Activated naive CD8-positive, alpha-beta T cell treated with anti-CD3 and anti-CD28 coated beads, Interleukin-2, amount 10 ng/mL, durations not matched to agents 7 days and 5 days (primary cell): ENCODE measurements at regions not wholly inside any gene's neighbourhood (a gene's known extent, or its start where the extent isn't known, plus 50 kb on each side); places are given as distances from the start of the nearest gene placed in this dataset.
"Not testable (repeated sequence)": the region's sequence is repeated elsewhere in the genome, so short reads cannot be mapped to it uniquely, and the experiment has no call there.

Source experiments
- ATAC-seq: fragments of 150-1000 bp; cut with Tn5 transposase; one replicate; pipeline ENCODE4 v1.10.0; 2021; ENCODE audit warnings: low read depth, moderate library complexity
- POLR2A ChIA-PET: fragments of 350-600 bp; sonication (Branson Sonifier 250); formaldehyde crosslinking; loops from one replicate; lab custom pipeline; 2021; ENCODE audit warnings: antibody characterized with exemption; lab: Charles Lee
- DNase-seq: peaks from one replicate; pipeline ENCODE4 v3.0.0; 2021
- H3K27ac Mint-ChIP-seq: one replicate; pipeline ENCODE4 v1.8.0; 2022; ENCODE audit warnings: mild to moderate bottlenecking, mixed read lengths
- H3K27me3 Mint-ChIP-seq: one replicate; pipeline ENCODE4 v1.8.0; 2022; ENCODE audit warnings: mild to moderate bottlenecking, moderate library complexity, mixed read lengths
- H3K36me3 Mint-ChIP-seq: one replicate; pipeline ENCODE4 v1.8.0; 2021; ENCODE audit warnings: mild to moderate bottlenecking, mixed read lengths
- H3K4me1 Mint-ChIP-seq: one replicate; pipeline ENCODE4 v1.8.0; 2021; ENCODE audit warnings: mixed read lengths
- H3K4me3 Mint-ChIP-seq: one replicate; pipeline ENCODE4 v1.8.0; 2022; ENCODE audit warnings: mild to moderate bottlenecking, moderate library complexity, mixed read lengths
- H3K9me3 Mint-ChIP-seq: one replicate; pipeline ENCODE4 v1.8.0; 2021; ENCODE audit warnings: mixed read lengths

DNA sequence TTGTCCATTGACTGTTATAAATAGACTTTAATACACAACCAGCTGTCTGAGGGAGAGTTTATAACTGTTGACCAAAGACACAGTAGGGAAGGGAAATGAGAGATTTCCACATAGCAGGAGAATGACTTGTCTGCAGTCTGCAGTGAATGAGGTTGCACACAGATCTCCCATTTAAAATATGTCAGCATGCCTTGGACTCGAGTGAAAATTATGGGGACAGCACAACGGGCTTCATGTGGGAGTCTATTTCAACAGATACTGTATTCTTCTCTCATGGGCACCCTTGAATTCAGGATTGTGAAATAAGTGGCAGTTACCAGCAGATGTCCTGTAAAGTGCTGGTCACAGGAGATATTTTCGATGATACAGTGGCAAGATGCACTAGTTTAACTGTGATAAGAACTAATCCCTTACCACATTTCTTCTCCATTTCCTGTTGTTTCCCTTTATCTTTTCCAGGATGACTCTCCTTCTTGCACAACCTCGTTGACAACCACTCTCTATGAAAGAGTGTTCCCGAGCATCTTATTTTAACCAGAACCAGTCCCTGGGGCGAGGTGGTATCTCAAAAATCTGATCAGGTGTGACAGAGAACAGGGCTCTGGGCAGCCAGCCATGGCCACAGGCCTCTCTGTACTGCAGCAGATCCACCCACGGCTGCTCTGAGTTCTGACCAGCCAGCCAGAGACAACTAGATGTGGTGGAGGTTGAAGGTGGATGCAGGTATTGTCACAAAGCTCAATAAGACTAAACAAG, 51.5 kb upstream of the MAP3K1 start:
- Mint-ChIP-seq H3K9me3 (no peaks in the 10 kb centered on the region), H3K4me1 (no peaks in the 10 kb centered on the region), H3K27ac (no peak overlapping the region), H3K36me3 (no peaks in the 10 kb centered on the region), H3K27me3 (peaks cover 11% of the 10 kb centered on the region), H3K4me3 (no peak overlapping the region)
- no peak for ATAC-seq
- POLR2A ChIA-PET, result no interaction called here
- no peak for DNase-seq

DNA sequence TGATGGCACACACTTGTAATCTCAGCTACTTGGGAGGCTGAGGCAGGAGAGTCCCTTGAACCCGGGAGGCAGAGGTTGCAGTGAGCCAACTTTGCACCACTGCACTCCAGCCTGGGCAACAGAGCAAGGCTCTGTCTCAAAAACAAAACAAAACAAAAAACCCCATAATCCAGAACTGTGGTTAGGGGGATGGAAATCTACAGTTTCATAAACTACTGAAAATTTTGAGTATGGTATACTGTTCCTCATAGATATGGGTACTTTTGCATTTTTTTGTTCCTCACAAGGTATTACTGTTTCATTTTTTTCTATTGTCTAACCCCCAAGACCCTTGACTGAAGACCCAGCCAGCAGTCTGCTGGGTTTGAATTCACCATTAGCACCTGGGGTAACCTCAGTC, 52.2 kb upstream of the MAP3K1 start:
- H3K4me1 Mint-ChIP-seq, result no peaks in the 10 kb centered on the region
- no peak overlapping the region for H3K27ac Mint-ChIP-seq
- no peak for DNase-seq
- no peaks in the 10 kb centered on the region for H3K9me3 Mint-ChIP-seq
- no peak overlapping the region for H3K4me3 Mint-ChIP-seq
- no peak for ATAC-seq
- no peaks in the 10 kb centered on the region for H3K36me3 Mint-ChIP-seq
- POLR2A ChIA-PET, result no interaction called here
- peaks cover 11% of the 10 kb centered on the region for H3K27me3 Mint-ChIP-seq

DNA sequence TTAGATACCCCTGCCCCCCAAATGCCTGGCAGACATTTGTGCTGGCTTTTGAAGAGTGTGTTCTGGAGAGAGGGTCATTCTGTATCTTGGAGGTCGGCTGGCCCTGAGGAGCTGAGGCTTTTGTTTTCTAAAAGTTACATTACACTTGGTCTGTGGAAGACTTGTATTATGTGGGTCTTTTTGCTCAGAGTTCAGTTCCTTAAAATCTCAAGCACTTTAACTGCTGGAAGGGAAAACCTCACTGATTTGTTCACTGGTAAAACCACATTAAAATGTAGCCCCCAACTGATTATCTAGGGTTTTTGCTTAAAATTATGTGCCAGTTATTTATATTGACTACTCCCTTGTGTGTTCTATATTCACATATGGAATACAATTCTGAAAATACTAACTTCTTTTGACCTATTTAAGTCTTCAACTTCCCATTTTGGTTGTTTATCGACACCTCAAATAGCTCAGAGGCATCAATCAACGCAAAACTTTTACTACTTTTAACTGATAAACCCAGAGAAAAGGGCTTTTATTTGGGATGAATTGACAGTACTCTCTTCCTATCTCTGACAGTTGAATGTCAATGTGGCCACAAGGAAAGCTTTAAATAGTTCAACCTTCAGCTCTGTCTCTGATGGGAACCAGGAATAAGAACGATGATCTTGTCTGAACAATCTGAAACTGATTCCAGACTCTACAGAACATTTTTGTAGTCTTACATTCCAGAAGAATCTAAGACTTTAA, 54.0 kb upstream of the MAP3K1 start:
- Mint-ChIP-seq H3K4me1 (no peaks in the 10 kb centered on the region), H3K27ac (no peak overlapping the region), H3K36me3 (no peaks in the 10 kb centered on the region), H3K27me3 (peaks cover 11% of the 10 kb centered on the region), H3K4me3 (no peak overlapping the region), H3K9me3 (no peaks in the 10 kb centered on the region)
- POLR2A ChIA-PET, result no interaction called here
- DNase-seq (no peak), ATAC-seq (no peak)

DNA sequence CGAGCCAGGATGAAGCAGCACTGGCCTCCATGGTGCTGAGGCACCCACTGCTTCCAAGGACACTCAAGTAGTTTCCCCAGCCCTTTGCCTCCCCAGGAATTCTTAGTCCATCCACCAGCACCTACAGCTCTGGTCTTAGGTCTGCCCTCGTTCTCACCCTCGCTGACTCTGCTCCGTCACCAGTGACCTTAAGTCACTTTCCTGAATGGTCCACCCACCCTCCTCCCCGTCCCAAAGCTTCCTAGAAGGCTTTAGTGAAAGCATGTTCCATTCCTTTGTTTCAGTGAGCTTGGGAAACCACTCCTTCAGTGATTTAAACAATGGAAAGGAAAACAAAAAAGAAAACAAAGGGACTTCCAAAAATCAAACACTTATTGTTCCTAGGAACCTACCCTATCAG, 54.6 kb upstream of the MAP3K1 start:
- Mint-ChIP-seq H3K27me3 (peaks cover 11% of the 10 kb centered on the region), H3K27ac (no peak overlapping the region), H3K4me1 (no peaks in the 10 kb centered on the region), H3K9me3 (no peaks in the 10 kb centered on the region), H3K4me3 (no peak overlapping the region), H3K36me3 (no peaks in the 10 kb centered on the region)
- DNase-seq (no peak), ATAC-seq (no peak)
- POLR2A ChIA-PET, result no interaction called here

DNA sequence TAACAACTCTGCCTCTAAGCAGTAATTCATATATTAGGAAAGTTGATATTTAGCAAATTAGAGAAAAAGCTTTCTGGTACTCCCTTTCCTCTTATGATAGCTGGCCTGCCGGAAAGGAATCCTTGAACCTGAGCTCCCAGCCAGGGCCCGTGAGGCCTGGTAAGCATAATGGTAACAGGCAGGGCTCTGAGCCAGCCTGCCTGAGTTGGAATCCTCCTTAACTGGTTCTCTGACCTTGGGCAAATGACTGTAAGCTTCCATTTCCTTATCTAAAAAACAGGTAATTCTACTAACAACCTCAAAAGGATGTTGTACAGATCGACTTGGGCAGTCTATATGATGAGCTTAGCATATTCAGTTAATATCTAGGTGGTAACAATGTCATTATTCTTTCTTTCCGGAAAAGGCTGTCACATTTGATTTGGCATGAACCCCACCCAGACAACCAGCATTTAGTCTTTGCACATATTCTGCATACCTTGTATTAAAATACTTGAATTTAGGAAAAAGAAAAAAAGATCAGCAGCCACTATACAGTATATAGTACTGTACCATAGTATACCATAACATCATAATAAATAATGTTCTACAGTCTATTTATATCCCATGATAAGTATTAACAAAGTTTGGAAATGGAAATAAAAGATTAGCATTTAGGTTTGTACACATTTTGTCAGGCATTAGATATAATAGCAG, 55.7 kb upstream of the MAP3K1 start:
- Mint-ChIP-seq H3K4me1 (no peaks in the 10 kb centered on the region), H3K27ac (no peak overlapping the region), H3K4me3 (no peak overlapping the region), H3K36me3 (no peaks in the 10 kb centered on the region), H3K9me3 (no peaks in the 10 kb centered on the region), H3K27me3 (peaks cover 11% of the 10 kb centered on the region)
- ATAC-seq, result no peak
- DNase-seq, result no peak
- POLR2A ChIA-PET, result no interaction called here

DNA sequence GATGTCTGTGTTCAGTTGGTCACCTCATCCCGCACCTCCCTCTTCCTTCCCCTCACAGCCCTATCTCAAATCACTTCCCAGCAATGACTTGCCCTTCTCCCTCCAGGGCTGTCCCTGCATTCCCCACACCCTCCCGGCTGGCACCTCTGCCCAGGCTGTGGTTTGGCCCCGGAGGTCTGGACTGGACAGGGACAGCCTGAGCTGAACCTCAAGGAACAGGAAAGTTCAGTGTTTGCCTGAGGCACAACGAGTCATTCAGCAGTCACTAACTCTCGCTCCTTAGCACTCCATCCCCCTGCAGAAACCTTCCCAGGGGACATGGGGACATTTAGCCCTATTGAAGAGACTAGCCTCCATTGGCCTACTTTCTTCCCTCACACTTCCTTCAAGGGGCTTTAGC, 58.3 kb upstream of the MAP3K1 start:
- POLR2A ChIA-PET, result no interaction called here
- H3K27ac Mint-ChIP-seq, result no peak overlapping the region

DNA sequence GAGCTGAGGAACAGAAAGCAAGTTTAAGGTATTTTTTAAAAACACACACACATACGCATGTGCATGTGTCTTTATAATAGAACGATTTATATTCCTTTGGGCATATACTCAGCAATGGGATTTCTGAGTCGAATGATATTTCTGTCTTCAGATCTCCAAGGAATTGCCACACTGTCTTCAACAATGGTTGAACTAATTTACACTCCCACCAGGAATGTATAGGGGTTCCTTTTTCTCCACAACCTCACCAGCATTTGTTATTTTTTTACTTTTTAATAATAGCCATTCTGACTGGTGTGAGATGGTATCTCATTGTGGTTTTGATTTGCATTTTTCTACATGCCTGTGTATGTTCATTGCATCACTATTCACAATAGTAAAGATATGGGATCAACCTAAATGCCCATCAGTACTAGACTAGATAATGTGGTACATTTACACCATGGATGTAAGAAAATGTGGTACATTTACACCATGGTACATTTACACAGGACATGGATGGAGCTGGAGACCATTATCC, 60.3 kb upstream of the MAP3K1 start:
- Mint-ChIP-seq H3K4me3 (no peak overlapping the region), H3K4me1 (no peaks in the 10 kb centered on the region), H3K27ac (no peak overlapping the region), H3K36me3 (no peaks in the 10 kb centered on the region), H3K27me3 (no peaks in the 10 kb centered on the region), H3K9me3 (no peaks in the 10 kb centered on the region)
- ATAC-seq, result no peak
- no peak for DNase-seq
- POLR2A ChIA-PET, result no interaction called here

More for the DNA sequence above, 58.3 kb upstream of the MAP3K1 start:
- ATAC-seq, result no peak
- H3K27me3 Mint-ChIP-seq, result peaks cover 8% of the 10 kb centered on the region
- H3K36me3 Mint-ChIP-seq, result no peaks in the 10 kb centered on the region
- no peak for DNase-seq
- no peaks in the 10 kb centered on the region for H3K9me3 Mint-ChIP-seq
- no peak overlapping the region for H3K4me3 Mint-ChIP-seq
- H3K4me1 Mint-ChIP-seq, result no peaks in the 10 kb centered on the region

DNA sequence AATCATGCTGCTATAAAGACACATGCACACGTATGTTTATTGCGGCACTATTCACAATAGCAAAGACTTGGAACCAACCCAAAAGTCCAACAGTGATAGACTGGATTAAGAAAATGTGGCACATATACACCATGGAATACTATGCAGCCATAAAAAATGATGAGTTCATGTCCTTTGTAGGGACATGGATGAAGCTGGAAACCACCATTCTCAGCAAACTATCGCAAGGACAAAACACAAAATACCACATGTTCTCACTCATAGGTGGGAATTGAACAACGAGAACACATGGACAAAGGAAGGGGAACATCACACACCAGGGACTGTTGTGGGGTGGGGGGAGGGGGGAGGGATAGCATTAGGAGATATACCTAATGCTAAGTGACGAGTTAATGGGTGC, 61.8 kb upstream of the MAP3K1 start:
- H3K4me3 Mint-ChIP-seq, H3K9me3 Mint-ChIP-seq, ATAC-seq, POLR2A ChIA-PET, H3K27ac Mint-ChIP-seq, H3K36me3 Mint-ChIP-seq, DNase-seq, H3K27me3 Mint-ChIP-seq, H3K4me1 Mint-ChIP-seq: not testable (repeated sequence)

DNA sequence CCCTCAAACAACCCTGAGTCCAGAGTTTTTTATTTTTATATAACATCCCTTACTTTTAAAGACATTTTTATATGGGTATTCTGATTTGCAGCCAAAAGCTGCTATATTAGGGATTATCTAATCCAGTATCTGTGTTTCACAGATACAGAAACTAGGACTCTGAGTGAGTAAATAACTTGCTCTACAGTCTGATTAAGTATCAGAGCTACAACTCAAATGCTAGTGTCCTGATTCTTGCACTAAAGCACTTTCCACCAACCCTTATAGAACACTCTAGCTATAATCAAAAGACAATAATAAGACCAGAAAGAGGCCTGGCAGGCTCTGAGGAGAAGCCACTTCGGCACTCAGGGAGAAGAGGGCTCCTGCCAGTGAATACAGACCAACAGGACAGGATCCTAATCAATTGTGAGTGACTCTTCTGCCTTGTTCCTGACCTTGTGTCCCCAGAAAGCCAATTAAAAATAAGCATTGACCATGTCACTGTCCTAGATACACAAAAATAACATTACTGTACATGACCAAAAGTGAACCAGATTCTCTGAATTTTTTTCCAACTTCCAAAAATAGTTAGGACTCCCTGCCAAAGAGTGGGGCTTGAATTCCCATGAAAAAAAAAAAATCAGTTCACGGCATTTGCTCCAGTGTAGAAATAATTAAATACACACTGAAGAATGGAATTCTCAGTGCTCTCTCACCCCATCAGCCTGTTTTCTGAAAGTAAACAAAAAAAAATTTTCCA, 63.6 kb upstream of the MAP3K1 start:
- Mint-ChIP-seq H3K27me3 (no peaks in the 10 kb centered on the region), H3K27ac (no peak overlapping the region), H3K4me1 (no peaks in the 10 kb centered on the region), H3K36me3 (no peaks in the 10 kb centered on the region), H3K4me3 (no peak overlapping the region), H3K9me3 (no peaks in the 10 kb centered on the region)
- POLR2A ChIA-PET, result no interaction called here
- DNase-seq, result no peak
- no peak for ATAC-seq

DNA sequence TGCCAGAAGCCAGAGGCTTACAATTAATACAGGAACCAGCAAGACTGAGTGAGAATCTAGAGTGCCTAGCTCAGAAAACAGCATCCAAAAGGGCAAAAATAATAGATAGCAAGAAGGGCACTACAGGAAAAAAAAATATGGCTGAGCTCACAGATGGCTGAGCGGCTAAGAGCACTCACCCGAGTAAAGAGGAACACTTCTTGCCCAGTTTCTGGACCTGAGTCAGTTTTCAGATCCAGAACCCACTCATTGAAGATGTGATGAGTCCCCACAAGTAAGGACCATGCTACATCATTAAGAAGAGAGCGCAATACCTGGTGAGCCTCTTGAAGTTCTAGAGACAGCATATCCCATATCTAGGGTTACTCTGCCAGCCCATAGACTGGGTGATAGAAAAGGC, 65.5 kb upstream of the MAP3K1 start:
- H3K36me3 Mint-ChIP-seq, result no peaks in the 10 kb centered on the region
- ATAC-seq (no peak), DNase-seq (no peak)
- H3K4me1 Mint-ChIP-seq, result no peaks in the 10 kb centered on the region
- no peak overlapping the region for H3K4me3 Mint-ChIP-seq
- POLR2A ChIA-PET, result no interaction called here
- H3K27ac Mint-ChIP-seq, result no peak overlapping the region
- peaks cover 1% of the 10 kb centered on the region for H3K9me3 Mint-ChIP-seq
- H3K27me3 Mint-ChIP-seq, result no peaks in the 10 kb centered on the region

DNA sequence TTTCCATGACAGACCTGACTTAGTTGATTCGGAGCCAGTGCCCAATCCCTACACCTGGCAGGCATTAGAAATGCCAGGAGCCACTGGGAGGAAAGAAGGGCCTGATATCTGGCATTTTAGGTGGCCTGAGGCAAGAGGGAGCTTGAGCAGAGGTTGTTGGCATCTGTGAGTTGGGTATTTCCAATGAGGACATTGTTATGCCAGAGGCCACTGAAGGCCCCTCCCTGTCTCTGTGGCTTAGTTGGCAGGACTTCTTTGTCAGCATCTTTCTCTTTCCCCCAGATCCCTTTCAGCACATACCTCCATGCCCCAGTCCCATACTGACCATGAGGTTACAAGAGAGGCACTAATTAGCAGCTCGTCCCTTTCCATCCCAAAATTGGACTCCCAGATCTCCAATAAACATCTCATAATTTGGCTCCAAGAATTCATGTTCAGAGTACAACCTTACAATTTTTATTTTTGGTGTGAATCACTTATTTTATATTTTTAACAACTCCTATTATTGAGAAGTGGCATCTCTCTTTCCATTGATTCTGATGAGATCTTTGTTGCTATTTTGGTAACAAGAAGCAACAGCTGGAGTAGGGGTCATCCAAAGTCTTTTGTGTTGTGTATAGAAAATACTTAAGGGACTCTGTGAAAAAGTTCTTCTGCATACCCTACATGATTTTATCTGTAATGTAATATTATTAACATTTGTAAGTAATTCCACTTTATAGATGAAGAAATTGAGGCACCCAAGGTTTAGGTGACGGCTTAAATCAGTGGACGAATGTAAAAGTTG, 68.6 kb upstream of the MAP3K1 start:
- POLR2A ChIA-PET, result no interaction called here
- Mint-ChIP-seq H3K27ac (no peak overlapping the region), H3K4me1 (no peaks in the 10 kb centered on the region), H3K4me3 (no peak overlapping the region), H3K27me3 (no peaks in the 10 kb centered on the region), H3K36me3 (no peaks in the 10 kb centered on the region), H3K9me3 (peaks cover 1% of the 10 kb centered on the region)
- no peak for DNase-seq
- ATAC-seq, result no peak

DNA sequence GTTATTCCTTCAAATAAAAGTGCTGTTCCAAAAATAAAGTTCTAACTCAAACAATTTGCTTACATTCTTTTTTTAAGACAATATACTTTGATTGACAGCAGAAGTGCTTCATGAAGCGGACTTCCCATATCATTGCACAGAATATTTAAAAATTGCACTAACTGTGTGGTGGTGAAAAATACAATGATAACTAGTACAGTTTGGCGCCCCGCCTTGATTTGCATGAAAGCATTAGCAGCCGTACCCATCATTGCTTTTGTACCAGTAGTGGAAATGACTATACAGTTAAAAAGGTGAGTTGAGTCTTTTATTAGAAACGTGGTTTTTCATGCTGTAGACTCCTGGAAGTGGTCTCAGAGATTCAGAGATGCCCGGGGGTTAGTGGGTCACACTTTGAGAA, 69.5 kb upstream of the MAP3K1 start:
- no peaks in the 10 kb centered on the region for H3K36me3 Mint-ChIP-seq
- H3K4me1 Mint-ChIP-seq, result no peaks in the 10 kb centered on the region
- POLR2A ChIA-PET, result no interaction called here
- ATAC-seq (no peak), DNase-seq (no peak)
- no peak overlapping the region for H3K27ac Mint-ChIP-seq
- no peak overlapping the region for H3K4me3 Mint-ChIP-seq
- H3K27me3 Mint-ChIP-seq, result no peaks in the 10 kb centered on the region
- H3K9me3 Mint-ChIP-seq, result peaks cover 1% of the 10 kb centered on the region

DNA sequence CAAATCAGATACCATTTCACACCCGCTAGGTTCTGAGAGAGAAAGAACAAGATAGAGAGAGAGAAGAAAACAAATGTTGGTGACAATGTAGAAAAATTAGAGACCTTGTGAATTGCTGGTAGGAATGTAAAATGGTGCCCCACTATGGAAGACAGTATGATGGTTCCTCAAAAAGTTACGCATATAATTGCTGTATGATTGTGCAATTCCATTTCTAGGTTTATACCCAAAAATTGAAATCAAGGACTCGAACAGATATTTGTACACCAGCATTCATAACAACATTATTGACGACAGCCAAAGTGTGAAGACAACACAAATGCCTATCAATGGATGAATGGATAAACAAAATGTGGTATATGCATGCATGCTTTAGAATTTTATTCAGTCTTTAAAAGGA, 74.5 kb upstream of the MAP3K1 start:
- DNase-seq (no peak), ATAC-seq (no peak)
- POLR2A ChIA-PET, result no interaction called here
- Mint-ChIP-seq H3K4me1 (peaks cover 16% of the 10 kb centered on the region), H3K27me3 (no peaks in the 10 kb centered on the region), H3K36me3 (peaks cover 5% of the 10 kb centered on the region), H3K9me3 (peaks cover 1% of the 10 kb centered on the region), H3K4me3 (no peak overlapping the region), H3K27ac (no peak overlapping the region)
